NCI-H1092 (cell line): ENCODE measurements at regions not wholly inside any gene's neighbourhood (a gene's known extent, or its start where the extent isn't known, plus 50 kb on each side); places are given as distances from the start of the nearest gene placed in this dataset.
A peak's percentile ranks its signal among the peaks of the same experiment; 100 is the strongest.

Source experiments
- DNase-seq: peaks from one replicate; lab custom pipeline; 2025; lab: John Stamatoyannopoulos, UW

- DNase-seq, result no peak
Observed at GRCh38 chr15:70491201-70491621, 272.1 kb downstream of the UACA start.

GRCh38 chr15:70490838-70491155 is 272.6 kb downstream of the UACA start:
- no peak for DNase-seq

- DNase-seq, result no peak
Observed at GRCh38 chr15:70490148-70490837, 273.1 kb downstream of the UACA start.

GRCh38 chr15:70488941-70489848 is 274.2 kb downstream of the UACA start:
- DNase-seq, result no peak

- peak; percentile 46 for DNase-seq
Observed at GRCh38 chr15:70488002-70488605, 275.3 kb downstream of the UACA start.

GRCh38 chr15:70487387-70487740 is 276.0 kb downstream of the UACA start:
- no peak for DNase-seq

GRCh38 chr15:70486451-70487386 is 276.6 kb downstream of the UACA start:
- DNase-seq, result no peak

- no peak for DNase-seq
Observed at GRCh38 chr15:70486012-70486411, 277.3 kb downstream of the UACA start.

- no peak for DNase-seq
Observed at GRCh38 chr15:70484993-70485392, 278.4 kb downstream of the UACA start.

GRCh38 chr15:70483513-70483912 is 279.8 kb downstream of the UACA start:
- no peak for DNase-seq

- DNase-seq, result no peak
Observed at GRCh38 chr15:70480196-70480856, 283.0 kb downstream of the UACA start.

GRCh38 chr15:70479785-70480184 is 283.6 kb downstream of the UACA start:
- no peak for DNase-seq

- no peak for DNase-seq
Observed at GRCh38 chr15:70479056-70479455, 284.3 kb downstream of the UACA start.

GRCh38 chr15:70478251-70478990 is 284.9 kb downstream of the UACA start:
- no peak for DNase-seq

- no peak for DNase-seq
Observed at GRCh38 chr15:70477750-70478250, 285.6 kb downstream of the UACA start.

- no peak for DNase-seq
Observed at GRCh38 chr15:70476441-70476840, 286.9 kb downstream of the UACA start.

- DNase-seq, result no peak
Observed at GRCh38 chr15:70475921-70476320, 287.4 kb downstream of the UACA start.

GRCh38 chr15:70475407-70475781 is 288.0 kb downstream of the UACA start:
- DNase-seq, result no peak

GRCh38 chr15:70474471-70475406 is 288.6 kb downstream of the UACA start:
- DNase-seq, result peak; percentile 89
